PC-3 (cell line): ENCODE measurements at regions not wholly inside any gene's neighbourhood (a gene's known extent, or its start where the extent isn't known, plus 50 kb on each side); places are given as distances from the start of the nearest gene placed in this dataset.

Experiments
- EZH2 ChIP-seq: fragments of 300-600 bp; sonication (generic); IDR thresholded peaks from one replicate; pipeline ENCODE4 v1.6.1; 2017; ENCODE audit warnings: antibody characterized with exemption, mild to moderate bottlenecking, low read length; ENCODE audit not compliant: unreplicated experiment
- EZH2phosphoT487 ChIP-seq: fragments of 300-600 bp; sonication (generic); IDR thresholded peaks from 2 replicates; pipeline ENCODE4 v1.6.1; 2018; ENCODE audit warnings: mild to moderate bottlenecking, antibody characterized with exemption, low read length, borderline replicate concordance
- TF ChIP-seq, protein P1 (sequence below): fragments of 300-600 bp; sonication (generic); conservative IDR thresholded peaks from 2 replicates; pipeline ENCODE4 v1.5.1; 2017; ENCODE audit warnings: antibody characterized with exemption, low read depth, mild to moderate bottlenecking, low read length

GRCh38 chr1:22222723-22223122 is 79.8 kb upstream of the WNT4 start:
- TF ChIP-seq, protein P1, sequence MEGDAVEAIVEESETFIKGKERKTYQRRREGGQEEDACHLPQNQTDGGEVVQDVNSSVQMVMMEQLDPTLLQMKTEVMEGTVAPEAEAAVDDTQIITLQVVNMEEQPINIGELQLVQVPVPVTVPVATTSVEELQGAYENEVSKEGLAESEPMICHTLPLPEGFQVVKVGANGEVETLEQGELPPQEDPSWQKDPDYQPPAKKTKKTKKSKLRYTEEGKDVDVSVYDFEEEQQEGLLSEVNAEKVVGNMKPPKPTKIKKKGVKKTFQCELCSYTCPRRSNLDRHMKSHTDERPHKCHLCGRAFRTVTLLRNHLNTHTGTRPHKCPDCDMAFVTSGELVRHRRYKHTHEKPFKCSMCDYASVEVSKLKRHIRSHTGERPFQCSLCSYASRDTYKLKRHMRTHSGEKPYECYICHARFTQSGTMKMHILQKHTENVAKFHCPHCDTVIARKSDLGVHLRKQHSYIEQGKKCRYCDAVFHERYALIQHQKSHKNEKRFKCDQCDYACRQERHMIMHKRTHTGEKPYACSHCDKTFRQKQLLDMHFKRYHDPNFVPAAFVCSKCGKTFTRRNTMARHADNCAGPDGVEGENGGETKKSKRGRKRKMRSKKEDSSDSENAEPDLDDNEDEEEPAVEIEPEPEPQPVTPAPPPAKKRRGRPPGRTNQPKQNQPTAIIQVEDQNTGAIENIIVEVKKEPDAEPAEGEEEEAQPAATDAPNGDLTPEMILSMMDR, result no peak
- TF ChIP-seq EZH2 (no peak), EZH2phosphoT487 (no peak)
